NK-92 treated with Interleukin-12 subunit alpha and Interleukin-12 subunit beta, amount 100 ng/mL, for 24 hours (cell line): ENCODE measurements at regions not wholly inside any gene's neighbourhood (a gene's known extent, or its start where the extent isn't known, plus 50 kb on each side); places are given as distances from the start of the nearest gene placed in this dataset.
"Not testable (repeated sequence)": the region's sequence is repeated elsewhere in the genome, so short reads cannot be mapped to it uniquely, and the experiment has no call there.

Experiments used
- DNase-seq: peaks from one replicate; lab custom pipeline; 2025; lab: John Stamatoyannopoulos, UW

DNA sequence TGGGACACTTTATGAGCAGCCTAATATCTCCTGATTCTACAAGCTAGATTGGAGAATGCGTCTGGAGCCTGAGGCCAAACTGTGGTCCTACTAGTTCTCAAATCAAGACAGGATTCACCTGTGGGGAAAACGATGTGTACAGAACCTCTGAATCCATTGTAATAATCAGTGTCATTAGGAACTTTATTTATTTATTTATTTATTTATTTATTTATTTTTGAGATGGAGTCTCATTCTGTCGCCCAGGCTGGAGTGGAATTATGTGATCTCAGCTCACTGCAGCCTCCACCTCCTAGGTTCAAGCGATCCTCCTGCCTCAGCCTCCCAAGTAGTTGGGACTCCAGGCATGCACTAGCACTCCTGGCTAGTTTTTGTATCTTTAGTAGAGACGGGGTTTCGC, 52.6 kb upstream of the KIF26B start:
- not testable (repeated sequence) for DNase-seq

DNA sequence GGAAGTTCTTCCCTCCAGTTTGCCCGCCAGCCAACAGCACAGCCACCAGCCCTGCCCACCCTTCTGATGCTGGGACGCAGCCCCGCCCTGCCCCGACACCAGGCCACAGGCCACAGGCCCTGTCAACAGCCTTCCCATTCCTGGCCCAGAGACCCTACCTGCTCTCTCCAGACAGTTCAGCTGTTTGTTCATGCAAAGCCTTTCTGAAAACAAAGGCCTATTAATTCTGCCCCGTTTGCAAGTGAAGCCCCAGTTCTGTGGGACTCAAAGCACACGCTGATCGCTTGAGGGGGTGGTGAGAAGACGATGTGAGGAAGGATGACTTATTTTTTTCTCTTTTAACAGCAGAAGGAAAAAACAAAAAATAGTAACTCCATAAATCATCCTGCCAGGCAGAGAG, 55.4 kb upstream of the KIF26B start:
- no peak for DNase-seq

DNA sequence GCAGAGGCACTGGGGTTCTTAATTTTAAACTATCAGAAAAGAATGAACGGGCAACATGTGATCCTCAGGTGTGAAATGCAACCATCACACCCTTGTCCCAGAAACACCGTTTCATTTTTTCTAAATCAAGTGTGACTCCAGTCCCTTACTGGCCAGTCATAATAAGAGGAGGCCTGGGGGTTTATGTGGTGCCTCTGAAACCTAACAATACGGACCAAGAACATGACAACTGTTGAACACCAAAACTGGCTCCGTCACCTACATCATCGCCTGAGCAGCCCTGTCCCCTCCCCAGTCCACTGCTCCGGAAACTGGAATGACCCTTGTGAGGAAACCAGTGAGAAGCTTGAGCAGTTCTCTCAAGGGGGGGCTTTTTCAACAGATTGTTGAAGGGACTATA, 55.9 kb upstream of the KIF26B start:
- DNase-seq: no peak

DNA sequence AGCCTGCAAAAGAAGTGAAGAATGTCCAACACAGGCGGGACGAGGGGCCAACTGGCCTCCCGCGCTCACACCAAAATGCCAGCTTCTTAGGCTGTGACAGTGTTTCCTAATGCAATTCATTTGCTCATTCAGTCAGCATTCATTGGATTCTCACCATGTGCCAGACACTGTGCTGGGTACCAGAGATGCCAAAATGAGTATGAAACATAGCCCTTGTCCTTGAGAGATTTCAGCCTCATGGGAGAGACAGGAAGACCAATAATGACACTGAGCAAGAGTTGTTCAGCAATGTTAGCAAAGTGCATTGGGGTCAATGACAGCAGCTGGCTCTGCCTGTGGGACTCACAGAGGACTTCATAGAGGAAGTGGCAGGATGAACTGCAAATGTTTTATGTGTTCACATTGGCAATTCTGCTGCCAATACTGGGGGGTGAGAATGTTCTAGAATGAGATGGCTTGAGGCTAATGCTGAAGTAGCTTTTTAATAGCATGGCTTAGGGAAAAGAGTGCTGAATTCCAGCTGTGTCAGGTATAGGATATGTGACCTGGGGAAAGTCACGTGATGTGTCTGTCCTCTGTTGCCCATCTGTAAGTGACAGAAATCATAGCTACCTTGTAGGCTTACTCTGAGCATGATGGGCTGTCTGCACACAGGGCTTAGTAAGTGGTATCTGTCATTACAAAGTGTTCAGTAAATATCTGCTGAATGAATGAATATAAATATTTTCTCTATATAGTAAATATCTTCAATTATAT, 58.3 kb upstream of the KIF26B start:
- no peak for DNase-seq

DNA sequence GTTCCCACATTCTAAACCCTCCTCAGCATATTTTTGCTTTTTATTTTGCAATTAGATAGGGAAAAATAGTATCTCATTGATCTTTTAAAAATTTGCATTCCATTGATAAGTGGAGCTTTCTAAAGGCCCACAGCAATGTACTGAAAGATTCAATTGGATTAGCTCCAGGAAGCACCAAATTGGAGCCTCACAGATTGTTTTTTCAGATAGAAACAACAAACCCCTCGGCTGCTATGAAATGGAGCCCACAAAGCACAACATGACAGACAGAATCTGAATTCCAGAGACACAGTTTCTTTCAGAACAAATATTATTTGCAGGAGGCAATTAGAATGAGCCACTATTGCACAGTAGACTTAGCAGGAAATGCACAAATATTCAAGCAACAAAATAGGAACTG, 58.9 kb upstream of the KIF26B start:
- no peak for DNase-seq

DNA sequence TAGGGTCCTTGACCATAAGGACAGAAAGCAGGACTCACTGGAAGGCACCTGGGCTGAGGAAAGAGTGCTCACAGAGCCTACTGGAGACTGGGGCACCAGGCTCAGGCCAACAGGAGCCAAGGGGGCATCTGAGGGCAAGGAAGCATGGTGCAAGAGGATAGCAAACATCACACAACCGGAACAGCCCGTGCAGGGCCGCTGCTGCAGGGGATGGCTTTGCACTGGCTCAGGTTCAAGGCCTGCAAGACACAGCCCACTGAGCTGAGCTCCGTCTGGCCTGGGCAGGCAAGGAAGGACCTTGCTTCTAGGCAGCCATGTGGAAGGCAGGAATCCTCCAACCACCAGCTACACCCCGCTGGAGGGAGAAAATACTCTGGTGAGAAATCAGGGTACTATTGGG, 59.8 kb upstream of the KIF26B start:
- DNase-seq: no peak

DNA sequence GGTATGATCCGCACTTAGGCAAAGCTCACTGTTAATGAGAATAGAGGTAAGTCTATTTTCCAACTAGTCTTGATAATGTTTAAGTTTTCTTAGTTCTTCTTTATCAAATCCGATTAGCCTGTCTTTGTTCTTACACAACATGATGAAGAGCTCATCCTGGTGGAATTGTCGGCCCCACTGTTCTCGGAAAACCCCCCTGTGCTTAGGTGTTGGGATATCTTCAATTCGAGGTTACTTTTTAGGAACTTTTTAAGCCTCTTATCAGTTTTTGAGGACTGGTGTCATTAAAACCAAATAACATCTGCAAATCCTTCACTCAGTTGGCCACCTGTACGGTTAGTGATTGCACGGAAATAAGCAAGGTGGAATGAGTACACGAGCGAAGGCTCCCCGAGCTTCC, 60.7 kb upstream of the KIF26B start:
- no peak for DNase-seq

DNA sequence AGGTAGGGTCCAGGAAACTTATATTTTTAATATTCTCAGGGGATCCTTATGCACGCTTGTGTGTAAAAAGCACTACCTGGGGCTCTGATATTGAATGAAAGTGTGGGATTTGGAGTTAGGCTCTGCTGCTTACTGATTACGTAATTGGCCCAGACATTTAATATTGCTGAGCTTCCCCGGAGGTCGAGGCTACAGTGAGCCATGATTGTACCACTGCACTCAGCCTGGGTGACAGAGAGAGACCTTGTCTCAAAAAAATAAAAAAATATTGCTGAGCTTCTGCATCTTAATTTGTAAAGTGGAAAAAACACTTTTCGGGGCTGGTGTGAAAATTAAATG, 62.2 kb upstream of the KIF26B start:
- no peak for DNase-seq

DNA sequence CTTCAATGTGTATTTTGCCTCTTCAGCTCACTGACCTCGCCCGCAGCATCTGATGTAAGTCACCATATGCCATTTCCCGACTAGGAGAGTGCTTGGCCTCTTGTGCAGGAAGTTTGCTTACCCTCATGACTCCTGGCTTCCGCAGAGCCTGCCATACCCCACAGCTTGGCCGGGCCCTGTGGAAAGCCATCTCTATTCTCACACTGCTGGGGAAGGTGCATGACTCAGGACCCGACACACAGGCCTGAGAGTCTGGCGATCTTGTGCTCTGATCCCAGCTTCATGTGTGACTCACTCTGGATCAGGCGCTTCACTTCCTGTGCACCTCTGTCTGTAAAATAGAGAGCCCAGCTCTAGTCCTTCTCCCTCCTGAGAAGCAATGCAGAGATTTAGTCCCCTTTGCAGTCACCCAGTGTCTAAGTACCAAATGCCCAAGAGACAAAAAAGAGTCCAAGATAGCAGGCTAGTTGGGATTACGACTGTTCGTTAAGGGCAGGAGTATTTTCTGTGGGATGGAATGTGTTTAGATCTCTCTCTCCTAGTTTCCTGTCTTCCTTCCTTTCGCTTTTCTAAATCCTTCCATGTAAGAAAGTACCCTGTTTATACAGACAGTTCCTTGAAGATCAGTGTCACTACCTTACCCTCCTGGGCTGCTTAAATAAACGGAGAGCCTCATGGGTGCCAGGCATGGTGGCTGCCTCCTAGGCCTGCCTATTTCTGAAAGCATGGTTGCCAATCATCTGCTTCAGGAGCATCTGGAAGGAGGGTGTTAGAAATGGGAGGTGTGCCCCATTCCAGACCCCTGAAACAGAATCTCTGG, 62.8 kb upstream of the KIF26B start:
- no peak for DNase-seq

DNA sequence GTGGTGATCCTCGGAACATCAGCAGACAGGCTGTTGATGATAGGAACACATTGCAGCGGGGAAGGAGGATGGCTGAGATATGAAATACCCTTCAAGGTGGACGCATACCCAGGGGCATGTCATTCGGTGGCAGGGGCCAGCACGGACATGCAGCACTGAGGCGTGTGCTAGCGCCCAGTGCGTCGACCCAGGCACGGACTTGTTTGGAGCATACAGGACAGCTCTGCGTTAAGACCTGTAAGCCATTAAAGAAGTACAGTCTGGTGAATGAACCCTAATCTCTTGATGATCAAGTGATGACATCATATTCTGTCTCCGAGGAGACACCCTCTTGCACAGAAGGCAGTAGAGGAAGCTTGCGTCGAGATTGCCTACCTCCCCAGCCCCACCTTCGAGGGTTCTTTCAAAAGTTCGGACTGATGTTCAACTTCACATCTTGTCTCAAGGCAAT, 63.6 kb upstream of the KIF26B start:
- DNase-seq: no peak

DNA sequence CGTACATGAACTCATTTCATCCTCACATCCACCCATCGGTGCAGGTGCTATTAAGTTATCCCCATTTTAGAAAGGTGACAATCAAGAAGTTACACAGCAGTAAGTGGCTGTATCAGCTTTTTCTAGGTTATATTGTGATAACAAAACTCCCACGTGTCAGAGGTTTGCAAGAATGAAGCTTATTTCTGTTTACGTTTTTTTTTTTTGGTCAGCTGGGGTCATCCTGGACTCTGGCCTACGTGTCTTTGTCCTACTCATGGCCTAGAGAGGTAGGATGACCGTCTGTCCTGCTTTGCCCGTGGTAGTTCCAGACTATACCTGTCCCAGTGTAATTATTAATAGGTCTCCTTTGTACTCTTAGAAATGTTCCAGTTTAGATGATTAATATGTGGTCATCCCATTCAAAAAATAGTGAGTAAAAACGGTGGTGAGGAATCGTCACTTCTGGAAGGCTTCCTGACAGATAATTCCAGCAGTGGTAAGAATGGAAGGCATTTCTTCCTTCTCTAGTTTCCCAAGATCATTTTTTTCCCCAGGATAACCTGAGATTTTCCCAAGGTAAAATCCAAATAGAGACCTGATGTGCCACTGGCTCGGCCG, 64.2 kb upstream of the KIF26B start:
- no peak for DNase-seq

DNA sequence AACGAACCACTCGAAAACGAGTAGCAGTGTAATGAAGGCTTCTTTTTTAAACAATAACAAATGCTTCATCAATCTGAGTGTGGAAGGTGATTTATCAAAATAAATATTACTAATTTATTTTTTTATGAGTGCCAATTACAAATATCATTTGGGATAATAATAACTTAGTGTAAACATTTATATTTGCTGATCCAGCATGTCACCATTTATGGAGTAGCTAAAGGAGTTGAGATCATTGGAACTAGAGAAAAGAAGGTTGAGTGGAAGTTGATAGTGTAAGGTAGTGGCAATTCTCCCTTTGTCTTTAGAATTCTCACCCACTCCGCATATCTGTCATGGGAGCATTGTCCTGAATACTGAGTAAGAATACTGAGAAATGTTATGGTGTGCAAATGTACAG, 67.1 kb upstream of the KIF26B start:
- no peak for DNase-seq

DNA sequence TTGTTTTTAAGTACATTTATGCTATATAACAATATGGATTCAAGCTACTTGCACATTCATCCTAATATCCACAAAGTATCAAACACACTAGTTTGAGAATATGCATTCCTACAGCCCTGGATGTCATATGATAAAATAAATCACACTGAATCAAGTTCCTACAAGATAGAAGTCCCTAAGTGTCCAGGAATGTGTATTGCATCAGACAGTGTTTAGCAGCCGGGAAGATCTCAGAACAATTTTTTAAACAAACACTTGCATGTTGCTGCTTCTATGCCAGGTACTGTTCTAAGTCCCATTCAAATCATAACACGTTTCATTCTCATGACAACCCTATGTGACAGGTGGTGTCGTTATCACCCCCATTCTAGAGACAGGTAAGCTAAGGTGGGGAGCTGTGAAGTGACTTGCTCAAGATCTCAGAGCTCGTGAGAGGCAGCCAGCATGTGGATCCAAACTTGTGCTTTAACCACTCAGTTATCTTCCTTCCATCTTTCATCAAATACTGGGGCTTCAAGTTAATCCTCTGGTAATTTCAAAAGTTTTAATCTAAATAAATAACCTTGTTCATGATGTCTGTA, 68.3 kb upstream of the KIF26B start:
- DNase-seq: no peak

DNA sequence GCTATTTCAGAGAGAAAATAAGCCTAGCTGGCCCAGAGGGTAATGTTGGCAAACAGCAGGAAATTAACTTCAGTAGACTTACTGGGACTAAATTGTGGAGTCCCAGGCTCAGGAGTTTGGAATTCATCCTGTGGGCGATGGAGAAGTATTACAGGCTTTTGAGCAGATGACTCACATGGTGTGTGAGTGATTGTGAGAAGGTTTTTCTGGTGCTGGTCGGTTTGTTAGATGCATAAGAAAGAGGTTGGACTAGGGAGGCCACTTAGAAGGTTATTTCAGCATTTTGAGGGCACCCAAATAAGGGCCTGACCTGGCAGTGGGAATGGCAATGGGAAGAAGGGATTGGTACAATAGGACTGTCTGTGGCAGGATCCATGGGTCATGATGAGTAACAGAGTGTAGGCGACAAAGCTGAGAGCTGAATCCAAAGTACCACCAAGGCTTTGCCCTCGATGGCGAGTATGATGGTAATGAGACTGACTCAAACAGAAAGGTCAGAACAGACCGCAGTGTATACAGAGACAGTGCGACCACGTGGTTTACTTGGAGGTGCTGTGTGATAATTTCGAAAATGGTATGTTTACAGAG, 69.2 kb upstream of the KIF26B start:
- DNase-seq: no peak

DNA sequence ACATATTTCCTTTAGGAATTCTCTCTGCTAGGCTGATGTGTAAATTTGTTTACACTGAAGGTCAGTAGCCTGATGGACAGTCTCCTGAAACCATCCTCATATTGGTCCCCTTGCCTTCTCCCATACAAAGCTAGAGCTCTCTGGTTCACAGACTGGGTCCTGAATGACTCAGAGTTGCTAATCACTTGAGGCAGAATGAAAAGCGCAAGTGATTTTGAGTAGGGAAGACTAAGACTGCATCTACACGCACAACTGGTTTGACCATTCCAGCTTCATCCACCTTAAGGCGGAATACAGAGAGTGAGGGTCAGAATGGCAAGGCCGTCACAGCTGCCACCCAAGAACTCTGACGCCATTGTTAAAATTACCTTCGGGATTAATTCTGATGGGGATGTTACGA, 70.2 kb upstream of the KIF26B start:
- no peak for DNase-seq

DNA sequence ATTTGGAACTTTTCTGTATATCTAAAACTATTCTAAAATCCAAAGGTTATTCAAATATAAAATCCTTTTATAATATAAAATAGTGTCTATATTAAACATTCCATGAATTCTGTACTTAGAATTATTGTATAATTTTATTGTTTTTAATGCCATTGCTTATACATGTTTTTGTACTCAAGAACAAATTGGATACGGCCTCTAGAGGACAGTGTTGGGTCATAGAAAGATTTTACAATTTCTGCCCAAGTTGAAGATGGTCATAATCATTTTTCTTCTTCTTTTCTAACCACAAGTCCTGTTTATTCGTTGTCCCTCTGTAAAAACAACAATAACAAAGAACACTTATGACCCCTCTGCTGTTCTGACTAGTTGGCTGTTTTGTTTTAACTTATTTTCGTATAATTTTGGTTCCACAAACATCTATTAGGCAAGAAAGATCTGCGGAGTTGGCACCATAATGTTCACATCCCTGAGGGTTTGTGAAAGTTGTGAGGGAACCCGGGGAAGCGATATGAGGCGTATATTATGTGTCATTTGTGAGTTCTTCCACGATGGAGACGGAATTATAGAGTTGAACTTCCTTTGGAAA, 75.7 kb upstream of the KIF26B start:
- DNase-seq: no peak

DNA sequence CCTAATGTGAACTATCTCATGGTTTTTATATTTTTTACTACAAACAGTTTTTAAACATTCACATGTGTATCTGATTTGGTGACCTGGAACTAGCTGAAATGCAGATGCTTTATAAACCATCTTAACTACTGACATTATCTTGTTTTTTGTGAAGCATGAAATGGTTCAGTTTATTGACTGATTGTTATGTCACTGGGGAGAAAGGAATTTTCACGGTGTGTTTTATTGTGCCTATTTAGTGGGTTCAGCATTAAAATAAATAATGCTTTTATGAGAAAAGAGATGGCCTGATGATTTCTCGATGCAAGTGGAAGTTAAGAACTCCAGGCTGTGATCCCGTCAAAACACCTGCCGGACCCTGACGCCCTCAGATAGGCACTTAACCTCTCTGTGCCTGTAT, 79.9 kb upstream of the KIF26B start:
- no peak for DNase-seq

DNA sequence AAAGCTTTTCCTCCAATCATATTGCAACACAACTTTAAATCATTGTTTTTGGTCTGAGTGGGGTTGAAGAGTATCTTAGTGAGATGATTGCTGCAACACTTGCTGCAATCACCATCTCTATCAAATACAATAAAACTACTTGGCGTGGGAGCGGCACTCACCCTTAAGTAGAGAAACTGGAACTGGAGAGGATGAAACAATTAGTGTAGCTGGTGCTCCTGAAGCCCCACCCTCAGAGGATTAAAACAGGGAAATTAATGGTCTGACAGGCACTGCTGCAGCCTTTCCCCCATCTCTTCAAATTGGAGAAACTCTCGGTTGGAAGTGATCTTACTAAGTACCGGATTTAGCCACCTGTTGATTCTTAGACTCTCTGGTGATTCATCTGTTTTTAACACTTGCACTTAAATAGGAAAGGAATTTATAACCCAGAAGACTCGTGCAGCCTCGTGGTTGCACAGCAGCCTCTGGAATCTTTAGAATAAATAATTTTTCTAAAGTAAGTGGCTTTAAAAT, 80.5 kb upstream of the KIF26B start:
- no peak for DNase-seq

DNA sequence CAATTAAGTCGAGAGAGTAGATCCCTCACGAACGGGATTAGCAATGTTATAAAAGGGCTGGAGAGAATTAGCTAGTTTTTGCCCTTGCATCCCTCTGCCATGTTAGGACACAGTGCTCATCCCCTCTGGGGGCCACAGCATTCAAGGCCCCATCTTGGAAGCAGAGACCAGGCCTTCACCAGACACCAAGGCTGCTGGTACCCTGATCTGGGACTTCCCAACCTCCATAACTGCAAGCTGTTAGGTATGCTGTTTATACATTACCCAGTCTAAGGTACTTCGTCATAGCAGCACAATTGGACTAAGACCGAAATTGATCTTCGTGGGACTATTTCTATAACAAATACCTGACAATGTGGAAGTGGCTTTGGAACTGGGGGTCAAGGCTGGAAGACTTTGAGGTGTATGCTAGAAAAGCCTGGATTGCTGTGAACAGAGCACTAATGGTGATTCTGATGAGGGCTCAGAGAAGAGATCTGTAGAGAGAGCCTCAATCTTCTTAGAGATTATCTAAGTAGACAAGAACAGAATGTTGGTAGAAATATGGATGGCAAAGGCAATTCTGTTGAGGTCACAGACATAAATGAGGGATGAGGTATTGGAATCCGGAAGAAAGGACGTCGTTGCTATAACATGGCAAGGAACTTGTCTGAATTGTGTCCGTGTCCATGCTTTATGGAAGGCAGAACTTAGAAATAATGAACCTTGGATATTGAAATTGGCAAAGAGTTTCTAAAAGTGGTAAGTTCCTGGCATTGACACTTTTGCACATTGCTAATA, 83.8 kb upstream of the KIF26B start:
- no peak for DNase-seq

DNA sequence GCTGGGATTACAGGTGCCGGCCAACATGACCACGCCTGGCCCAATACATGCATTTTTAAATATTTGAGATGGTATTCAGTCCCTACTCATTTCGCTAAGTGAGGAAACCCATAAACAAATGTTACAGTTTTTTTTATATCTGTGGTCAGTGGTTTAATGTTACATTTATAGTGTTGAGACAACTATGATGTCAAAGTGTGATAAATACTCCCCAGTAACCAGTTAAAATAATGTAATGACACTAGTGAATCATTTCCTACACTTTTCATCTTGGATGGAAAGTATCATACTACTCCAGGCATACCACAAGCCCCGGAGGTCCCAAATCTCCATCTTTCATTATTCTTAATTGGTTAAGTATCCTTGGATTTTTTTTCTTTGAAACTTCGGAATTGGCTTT, 87.5 kb upstream of the KIF26B start:
- no peak for DNase-seq

DNA sequence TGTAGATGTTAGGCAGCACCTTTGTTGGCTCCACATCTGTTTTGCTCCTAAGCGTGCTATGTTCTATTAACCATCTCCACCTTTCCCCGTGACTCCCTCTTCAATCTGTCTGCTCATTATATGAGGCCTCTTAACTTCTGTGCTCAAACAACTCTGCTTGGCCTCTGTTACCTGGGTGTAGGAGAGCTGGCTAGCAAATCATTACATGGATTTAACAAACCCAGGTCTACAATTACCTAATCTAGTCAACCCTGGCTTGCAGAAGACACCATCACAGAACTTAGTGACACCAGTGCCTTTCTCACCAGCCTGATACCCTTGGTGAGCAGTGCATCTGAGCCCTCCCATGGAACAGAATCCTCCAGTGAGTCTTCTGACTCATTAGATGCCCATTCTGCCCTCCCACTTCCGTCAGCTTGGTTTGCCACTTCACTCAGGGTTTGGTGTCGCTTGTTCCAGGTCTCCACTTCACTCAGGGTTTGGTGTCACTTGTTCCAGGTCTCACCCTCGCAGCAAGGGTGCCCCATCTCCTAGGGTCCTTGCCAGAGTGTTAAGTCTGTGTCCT, 92.0 kb upstream of the KIF26B start:
- DNase-seq: no peak
